ENCODE measurements at regions not wholly inside any gene's neighbourhood (a gene's known extent, or its start where the extent isn't known, plus 50 kb on each side); places are given as distances from the start of the nearest gene placed in this dataset.

DNA sequence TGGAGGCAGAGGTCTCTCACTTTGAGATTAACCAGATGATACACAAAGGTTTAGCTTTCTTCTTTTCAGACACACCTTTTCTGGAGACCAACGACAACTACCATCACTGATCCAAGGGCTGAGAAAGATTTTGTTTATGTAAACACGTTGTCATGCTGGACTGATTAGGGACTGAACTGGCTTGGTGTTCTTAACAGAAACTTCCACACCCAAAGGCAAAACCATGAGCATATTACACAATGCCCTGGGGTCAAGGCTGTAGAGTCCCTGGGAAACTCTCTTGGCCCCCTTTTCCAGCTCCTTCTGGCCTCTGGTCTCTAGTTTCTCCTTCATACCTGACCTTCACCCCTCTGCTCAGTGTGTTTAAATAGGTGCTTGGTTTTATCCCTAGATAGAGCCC, 447.0 kb upstream of the TCF4 start:
- TF ChIP-seq HMGXB4 (CRISPR knock-in tag; IDR thresholded peaks at IDR 0.05; ENCODE audit: borderline replicate concordance) (no peak), REST (IDR thresholded peaks at IDR 0.05) (no peak), MAZ (IDR thresholded peaks at IDR 0.05; ENCODE audit: borderline replicate concordance, low read depth, low read length) (no peak), EP300 (IDR thresholded peaks at IDR 0.05) (no peak), CEBPB (IDR thresholded peaks at IDR 0.05) (no peak), RCOR1 (IDR thresholded peaks at IDR 0.05; ENCODE audit: low read depth, low read length) (no peak), ESRRA (IDR thresholded peaks at IDR 0.05; ENCODE audit: borderline replicate concordance, low read length) (no peak), POLR2A (IDR thresholded peaks at IDR 0.05; ENCODE audit: low read length) (no peak)
- TF ChIP-seq, protein P1, sequence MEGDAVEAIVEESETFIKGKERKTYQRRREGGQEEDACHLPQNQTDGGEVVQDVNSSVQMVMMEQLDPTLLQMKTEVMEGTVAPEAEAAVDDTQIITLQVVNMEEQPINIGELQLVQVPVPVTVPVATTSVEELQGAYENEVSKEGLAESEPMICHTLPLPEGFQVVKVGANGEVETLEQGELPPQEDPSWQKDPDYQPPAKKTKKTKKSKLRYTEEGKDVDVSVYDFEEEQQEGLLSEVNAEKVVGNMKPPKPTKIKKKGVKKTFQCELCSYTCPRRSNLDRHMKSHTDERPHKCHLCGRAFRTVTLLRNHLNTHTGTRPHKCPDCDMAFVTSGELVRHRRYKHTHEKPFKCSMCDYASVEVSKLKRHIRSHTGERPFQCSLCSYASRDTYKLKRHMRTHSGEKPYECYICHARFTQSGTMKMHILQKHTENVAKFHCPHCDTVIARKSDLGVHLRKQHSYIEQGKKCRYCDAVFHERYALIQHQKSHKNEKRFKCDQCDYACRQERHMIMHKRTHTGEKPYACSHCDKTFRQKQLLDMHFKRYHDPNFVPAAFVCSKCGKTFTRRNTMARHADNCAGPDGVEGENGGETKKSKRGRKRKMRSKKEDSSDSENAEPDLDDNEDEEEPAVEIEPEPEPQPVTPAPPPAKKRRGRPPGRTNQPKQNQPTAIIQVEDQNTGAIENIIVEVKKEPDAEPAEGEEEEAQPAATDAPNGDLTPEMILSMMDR (IDR thresholded peaks at IDR 0.05), result no peak
